Stimulated activated CD4-positive, alpha-beta T cell treated with anti-CD3 and anti-CD28 coated beads, TNF-alpha, amount 100 ng/mL, for 48 hours (primary cell): ENCODE measurements at regions not wholly inside any gene's neighbourhood (a gene's known extent, or its start where the extent isn't known, plus 50 kb on each side); places are given as distances from the start of the nearest gene placed in this dataset.

Experiments used
- DNase-seq, 3 donors: peaks; one replicate each; pipeline ENCODE4 v3.0.0-alpha.2; 2020; ENCODE audit warnings: low read depth in 3 of 3

GRCh38 chr2:19607400-19607799, 249.0 kb upstream of the OSR1 start:
- no peak for DNase-seq

- no peak for DNase-seq
Observed at GRCh38 chr2:19600982-19601381, 242.6 kb upstream of the OSR1 start.

DNA sequence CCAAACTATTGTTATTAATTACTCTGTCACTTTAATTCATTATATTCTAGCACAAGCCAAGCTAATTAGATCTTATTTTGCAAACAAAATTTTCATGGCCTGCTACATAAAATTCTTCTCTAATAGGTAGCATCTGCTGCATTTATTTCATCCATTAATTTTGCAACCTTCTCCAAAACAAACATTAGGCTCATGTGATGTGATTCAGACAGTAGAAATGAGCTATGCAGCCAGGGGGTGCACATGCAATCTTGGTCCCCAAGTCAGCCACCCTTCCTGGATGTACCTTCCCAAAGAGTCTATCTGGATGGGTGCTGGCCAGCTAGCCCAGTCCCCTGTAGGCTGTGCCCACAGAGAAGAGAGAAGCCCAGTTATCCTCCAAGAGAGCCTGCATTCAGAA, 242.1 kb upstream of the OSR1 start:
- DNase-seq: no peak

DNA sequence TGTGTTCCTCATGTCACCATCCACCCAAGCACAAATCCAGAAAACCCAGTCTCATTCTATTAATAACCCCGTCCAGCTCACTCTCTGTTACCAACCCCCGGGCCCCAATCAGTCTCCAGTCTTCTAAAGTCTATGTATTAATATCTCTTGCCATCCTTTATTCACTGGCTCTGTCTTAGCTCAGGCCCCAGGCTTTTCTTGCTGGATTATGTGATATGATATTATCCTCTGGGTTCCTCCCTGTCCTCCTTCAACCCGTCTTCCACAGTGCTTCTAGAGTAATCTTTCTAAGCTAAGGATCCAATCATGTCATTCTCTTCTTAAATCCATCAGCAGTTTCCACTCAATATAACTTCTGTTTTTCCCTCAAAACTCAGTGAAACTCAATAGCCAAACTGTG, 240.5 kb upstream of the OSR1 start:
- DNase-seq: no peak

- no peak for DNase-seq
Observed at GRCh38 chr2:19592197-19592596, 233.8 kb upstream of the OSR1 start.

- no peak for DNase-seq
Observed at GRCh38 chr2:19589791-19590190, 231.4 kb upstream of the OSR1 start.

DNA sequence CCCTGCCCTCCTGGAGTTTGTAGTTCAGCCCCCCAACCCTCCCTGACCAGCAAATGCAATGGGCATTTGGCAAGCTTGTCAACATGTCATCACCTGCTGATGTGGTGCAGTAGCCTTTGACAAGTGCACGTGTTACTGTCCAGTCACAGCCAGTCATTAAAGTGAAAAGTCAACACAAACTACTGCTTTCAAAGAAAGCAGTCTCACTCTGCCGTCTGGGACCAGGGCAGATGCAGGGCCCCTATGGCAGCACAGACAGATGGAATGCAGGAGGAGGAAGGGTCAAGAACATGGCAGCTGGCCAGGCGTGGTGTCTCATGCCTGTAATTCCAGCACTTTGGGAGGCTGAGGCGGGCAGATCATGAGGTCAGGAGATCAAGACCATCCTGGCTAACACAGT, 222.4 kb upstream of the OSR1 start:
- no peak for DNase-seq

DNA sequence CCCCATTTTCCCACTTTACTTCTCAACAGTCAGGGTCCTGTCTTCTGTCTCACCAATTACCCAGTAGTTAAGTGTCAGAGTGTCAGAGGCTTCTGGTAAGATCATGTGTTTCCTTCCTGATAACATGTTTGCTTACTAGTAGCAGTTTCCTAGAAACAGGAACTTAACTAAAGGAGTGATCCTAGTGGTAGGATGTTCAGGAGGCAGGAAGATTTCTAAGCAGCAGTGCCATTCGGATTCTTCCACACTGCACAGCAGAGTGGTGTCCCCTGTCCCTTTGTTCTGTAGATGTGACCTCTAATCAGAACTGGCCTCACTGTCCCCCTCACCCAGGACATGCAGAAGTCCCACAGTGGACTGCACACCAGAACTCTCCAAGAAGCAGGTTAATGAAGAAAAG, 221.8 kb upstream of the OSR1 start:
- no peak for DNase-seq

GRCh38 chr2:19579461-19579860, 221.0 kb upstream of the OSR1 start:
- DNase-seq: no peak

DNA sequence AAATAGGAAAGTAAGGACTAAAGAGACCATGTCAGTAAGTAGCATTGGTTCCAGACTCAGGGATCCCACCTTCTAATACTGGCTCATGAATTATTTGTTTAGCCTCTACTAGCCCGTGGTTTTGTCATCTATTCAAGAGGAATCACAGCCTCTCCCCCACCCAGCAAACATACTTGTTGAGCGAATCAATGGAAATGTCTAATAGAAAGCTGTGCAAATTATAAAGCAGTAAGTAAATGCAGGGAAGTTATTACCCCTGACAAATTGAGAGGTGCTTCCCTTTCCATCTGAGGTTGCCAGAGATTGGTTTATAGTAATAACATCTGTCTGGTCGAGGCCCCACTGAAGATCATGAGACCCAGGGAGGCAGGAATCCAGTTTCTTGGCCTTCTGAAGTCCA, 219.3 kb upstream of the OSR1 start:
- DNase-seq: no peak

DNA sequence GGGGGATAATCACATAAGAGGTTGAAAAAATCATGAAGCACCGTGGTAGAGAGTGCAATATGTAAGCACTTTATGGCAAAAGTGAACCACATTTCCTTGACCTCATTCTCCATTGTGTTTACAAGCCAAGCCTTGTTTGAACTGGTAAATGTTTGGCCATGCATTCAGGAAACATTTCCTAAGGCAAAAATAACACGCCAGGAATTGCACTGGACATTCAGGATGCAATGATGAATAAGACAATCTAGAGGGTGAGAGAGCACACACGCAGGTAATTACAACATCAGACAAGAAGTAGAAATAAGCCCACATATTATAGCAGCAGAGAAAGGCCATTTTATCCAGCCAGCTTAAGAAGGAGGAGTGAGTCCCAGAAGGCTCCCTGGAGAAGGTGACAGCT, 218.0 kb upstream of the OSR1 start:
- DNase-seq: no peak

DNA sequence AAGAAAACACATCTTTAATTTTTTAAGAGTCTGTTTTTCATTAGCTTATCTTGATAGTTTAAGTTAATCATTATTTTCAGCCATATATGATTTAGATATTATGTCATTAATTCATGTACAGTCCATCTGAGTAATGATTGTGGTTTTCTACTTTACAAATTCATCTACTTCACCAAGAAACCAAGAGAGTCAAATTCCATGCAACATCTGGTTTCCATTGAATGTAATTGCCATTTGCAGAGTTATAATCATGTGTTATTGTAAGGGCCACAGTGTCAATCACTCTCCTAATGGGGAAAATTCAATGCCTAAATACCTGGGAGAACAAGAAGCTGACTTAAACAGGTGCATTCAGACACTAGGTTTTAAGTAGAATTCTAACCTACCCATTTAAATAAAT, 217.2 kb upstream of the OSR1 start:
- no peak for DNase-seq

DNA sequence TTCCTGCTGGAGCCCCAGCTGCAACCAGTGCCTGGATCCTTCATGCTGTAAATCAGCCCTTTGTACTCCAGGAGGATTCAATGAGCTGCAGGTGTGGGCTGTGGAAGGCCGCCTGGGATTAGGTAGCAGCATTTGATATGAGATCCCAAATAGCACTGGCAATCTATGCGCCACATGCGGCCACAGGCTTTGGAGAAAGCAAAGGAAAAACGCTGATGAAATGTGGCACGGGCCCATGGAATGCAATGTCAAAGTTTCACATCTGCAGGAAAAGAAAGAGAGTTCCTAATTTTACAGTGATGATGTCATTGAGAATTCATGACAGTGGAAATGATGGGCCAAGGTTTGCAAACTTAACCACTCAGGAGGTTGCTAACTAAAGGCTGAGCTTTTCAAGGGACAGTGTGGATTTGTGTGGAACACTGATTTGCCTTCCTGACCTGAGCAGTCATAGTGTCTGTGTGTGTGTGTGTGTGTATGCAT, 216.4 kb upstream of the OSR1 start:
- no peak for DNase-seq

DNA sequence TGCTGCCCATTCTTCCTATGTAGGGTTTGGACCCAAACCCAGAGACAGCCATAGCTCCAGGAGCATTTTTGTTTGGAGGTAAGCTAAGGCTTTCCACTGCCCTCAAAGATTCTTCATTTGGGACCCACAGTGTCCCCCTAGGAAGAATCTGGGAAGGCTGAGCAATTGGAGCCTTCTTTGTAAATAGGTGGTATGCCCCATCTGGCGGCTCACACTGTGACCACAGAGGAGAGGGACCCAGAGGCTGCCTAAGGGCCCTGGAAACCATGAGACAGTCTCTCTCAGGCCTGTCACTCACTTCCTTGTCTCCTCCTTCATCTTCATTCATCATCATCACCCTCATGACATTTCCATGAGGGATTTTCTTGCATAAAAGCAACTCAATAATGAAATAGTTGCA, 215.4 kb upstream of the OSR1 start:
- no peak for DNase-seq

- no peak for DNase-seq
Observed at GRCh38 chr2:19571773-19572172, 213.3 kb upstream of the OSR1 start.

DNA sequence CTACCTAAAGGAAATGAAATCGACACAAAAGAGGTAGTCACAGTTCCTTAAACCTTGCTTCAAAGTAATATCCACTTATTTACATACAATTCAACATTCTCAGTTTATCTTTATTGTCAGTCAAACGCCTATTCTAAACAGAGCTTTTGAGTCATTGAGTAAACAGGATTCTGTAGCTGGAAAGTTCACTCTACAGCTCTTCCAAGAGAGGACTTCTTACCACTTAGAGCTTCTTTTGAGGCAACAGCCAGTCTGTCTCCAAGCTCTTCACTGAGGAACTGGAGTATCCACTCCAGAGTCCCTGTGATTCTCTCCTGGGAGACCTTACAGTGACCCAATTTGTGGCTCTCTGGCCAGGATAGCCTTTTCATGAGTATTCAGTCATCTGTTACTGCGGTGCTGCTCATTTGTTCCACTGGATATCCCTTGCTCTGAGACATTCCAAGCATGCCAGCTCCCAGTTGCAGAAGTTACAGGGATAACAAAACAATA, 210.9 kb upstream of the OSR1 start:
- no peak for DNase-seq

DNA sequence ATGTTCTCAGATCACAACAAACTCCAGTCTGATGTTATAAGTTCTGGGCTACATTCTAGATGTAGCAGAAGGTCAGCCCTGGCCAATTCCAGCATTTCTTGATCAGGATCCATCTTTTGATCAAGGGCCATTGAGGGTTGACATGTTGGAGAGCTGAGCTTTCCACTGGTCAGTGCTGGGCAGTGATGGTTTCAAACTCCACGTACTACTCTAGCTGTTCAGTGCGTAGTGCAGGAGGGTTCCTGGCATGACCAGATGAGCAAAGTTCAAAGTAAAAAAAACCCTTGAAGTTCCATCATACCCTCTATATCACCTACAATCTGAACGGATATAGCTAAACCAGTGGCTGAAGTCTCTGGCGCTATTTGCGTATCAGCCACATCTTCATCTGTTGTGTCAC, 210.4 kb upstream of the OSR1 start:
- DNase-seq: no peak

DNA sequence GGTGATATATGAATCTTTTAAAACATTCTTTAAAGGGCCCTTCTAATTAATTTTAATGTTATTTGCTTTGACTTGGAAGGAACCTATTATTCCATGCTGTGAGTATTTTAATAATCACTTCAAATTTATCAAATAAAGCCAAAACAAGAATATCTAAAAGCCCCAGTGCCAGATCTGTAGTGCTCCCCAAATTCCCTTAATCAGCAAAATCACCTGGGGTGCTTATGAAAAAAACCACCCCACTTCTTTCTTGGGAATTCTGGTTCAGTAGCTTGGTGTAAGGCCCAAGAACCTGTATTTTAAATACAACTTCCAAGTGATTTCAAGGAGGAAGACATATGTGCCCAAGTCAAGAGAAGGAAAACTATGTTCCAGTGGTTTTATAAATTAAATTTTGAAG, 202.4 kb upstream of the OSR1 start:
- no peak for DNase-seq

DNA sequence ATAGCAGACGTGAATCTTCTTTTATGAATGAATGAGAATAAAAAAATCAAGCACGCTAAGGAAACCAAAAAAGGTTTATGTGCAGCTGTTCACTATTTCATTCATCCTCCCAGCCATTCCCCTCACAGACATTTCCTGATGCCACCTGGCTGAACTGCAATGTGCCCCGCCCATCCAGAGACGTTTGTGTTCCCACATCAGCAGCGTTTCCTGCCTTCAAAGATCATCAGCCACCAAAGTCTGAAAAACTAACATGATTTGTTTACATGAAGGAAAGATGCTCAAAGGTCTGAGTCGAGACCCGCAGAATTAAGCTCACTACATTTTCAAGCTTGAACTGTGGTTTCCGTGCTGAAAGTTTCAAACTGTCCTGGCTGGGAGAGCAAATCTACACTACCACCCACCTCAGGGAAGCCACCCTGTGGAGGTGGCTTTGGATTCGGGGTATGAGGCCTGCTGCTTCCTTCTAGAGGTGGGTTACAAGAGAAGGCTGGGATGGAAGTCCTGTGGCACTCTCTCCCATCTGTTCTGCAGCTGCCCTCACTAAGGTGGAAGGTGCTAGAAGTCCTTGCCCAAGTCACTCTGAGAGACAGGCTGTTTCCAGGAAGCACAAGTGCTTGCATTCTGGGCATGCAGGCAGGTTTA, 201.3 kb upstream of the OSR1 start:
- no peak for DNase-seq

GRCh38 chr2:19556648-19557047, 198.2 kb upstream of the OSR1 start:
- no peak for DNase-seq

DNA sequence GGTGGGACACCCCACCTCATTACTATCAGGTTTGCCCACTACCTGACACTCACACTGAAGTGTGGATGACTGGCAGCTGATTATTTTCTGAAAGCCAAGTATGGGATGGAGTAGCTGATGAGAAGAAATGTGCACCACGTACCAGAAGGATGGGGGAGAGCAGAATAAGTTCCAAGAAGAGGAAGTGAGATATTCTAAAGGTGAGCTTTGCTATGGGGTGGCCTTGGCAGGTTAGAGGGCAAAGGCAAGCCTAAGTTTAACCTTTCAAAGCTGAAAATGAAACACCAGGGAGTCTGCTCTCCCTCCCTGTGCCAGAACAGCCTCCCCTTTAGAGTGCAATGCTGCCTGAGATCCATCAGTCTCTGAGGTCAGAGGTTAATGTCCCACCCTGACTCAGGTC, 196.1 kb upstream of the OSR1 start:
- DNase-seq: no peak

GRCh38 chr2:19552270-19552669, 193.8 kb upstream of the OSR1 start:
- DNase-seq: no peak

DNA sequence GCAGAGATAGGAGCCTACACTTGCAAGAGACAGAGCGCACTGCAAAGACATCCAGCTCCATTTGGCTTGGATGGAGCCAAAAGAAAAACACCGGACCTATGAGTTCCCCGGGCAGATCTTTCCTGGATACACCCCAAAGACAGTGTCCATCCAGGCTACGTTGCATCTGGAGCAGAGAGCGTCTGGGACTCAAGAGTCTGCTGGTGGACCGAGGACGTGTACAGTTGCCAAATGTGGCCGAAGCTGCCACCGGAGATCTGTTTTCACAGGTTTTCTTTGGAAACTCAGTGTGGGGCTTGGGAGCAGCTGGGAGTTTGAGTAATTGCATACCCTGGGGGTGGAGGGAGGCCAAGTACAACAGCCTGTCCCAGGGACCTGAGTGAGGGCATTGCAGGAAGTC, 192.3 kb upstream of the OSR1 start:
- no peak for DNase-seq

DNA sequence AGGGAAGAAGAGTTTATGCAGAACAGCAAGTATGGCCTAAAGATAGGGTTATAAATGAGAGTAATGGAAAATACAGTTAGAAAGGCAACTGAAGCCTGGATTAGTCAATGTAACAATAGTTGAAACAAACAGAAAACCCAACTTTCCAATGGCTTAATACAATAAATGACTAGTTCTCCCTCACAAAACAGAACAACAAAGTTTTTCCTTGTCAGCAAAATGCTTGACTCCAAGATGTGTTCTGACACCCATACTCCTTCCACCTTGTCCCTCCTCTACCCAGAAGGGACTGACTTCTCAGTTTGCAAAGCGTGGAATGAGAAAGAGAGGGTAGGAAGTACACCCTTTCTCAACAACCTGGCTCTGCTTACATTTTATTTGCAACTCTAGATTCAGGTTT, 191.4 kb upstream of the OSR1 start:
- DNase-seq: no peak
